ENCODE measurements at regions not wholly inside any gene's neighbourhood (a gene's known extent, or its start where the extent isn't known, plus 50 kb on each side); places are given as distances from the start of the nearest gene placed in this dataset.

- no peak for TF ChIP-seq CTCF (conservative IDR thresholded peaks at IDR 0.05; ENCODE audit: low read depth, low read length)
- no peak for TF ChIP-seq EZH2 (IDR thresholded peaks at IDR 0.05; ENCODE audit: borderline replicate concordance, low read depth, low read length, poor library complexity, severe bottlenecking)
These were observed 152.1 kb upstream of the ID2 start for GRCh38 chr2:8529706-8530277.
